ENCODE measurements at regions not wholly inside any gene's neighbourhood (a gene's known extent, or its start where the extent isn't known, plus 50 kb on each side); places are given as distances from the start of the nearest gene placed in this dataset.

DNA sequence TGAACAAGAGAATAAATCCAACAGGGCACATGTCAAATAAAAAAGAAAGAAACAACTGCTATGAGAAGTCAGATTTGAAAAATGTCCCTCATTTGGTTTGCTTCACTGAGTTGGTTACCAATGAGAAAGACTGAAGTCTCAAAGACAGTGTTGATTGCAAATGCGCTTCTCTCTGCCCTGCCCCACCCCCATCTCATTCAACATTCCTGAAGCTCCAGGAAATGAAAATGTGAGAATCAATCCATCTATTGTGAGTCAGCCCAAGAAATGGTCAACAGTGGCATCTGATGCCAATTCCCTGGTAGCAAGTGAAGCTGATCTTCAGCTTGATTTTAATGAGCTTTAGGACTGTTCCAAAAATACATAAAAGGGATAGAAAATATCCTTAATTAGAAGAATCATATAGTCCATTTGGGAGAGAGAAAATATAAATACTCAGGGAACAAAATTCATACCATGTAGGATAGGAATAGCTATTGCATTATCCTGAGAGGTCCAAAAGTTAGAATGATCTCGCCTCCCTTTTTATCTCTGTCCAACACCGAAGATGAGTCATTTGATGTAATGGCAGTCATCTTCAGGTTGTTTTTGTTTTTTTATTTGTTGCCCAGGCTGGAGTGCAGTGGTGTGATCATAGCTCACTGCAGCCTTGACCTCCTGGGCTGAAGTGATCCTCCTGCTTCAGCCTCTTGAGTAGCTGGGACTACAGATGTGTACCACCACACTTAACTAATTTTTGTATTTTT is 200.3 kb upstream of the UMPS start:
- H3K27me3 Mint-ChIP-seq (ENCODE audit: insufficient read depth, unreplicated experiment), result peaks cover 74% of the 10 kb centered on the region
- no peaks in the 10 kb centered on the region for H3K4me1 Mint-ChIP-seq (ENCODE audit: insufficient read depth, unreplicated experiment)
- no peaks in the 10 kb centered on the region for H3K36me3 Mint-ChIP-seq (ENCODE audit: insufficient read depth, unreplicated experiment)
- no peaks in the 10 kb centered on the region for H3K9me3 Mint-ChIP-seq (ENCODE audit: unreplicated experiment)
- no TSS peak for BruUV-seq (replicated peaks)
- ChIA-PET POLR2A (no interaction called here), CTCF (interaction anchor here (0.6 to 1.0 kb wide), 3 partner anchors 29 to 180 kb away, joined by 3 to 4 read pairs (median 3); no protein-coding TSS in a partner anchor)
- no peak overlapping the region for H3K4me3 Mint-ChIP-seq (ENCODE audit: unreplicated experiment)
- DNase-seq (ENCODE audit: unreplicated experiment), result no peak
- no peak overlapping the region for H3K27ac Mint-ChIP-seq (ENCODE audit: low read depth, unreplicated experiment)
- intact Hi-C loops (cut with micrococcal nuclease), result no loop called here
- TF ChIP-seq, protein P1, sequence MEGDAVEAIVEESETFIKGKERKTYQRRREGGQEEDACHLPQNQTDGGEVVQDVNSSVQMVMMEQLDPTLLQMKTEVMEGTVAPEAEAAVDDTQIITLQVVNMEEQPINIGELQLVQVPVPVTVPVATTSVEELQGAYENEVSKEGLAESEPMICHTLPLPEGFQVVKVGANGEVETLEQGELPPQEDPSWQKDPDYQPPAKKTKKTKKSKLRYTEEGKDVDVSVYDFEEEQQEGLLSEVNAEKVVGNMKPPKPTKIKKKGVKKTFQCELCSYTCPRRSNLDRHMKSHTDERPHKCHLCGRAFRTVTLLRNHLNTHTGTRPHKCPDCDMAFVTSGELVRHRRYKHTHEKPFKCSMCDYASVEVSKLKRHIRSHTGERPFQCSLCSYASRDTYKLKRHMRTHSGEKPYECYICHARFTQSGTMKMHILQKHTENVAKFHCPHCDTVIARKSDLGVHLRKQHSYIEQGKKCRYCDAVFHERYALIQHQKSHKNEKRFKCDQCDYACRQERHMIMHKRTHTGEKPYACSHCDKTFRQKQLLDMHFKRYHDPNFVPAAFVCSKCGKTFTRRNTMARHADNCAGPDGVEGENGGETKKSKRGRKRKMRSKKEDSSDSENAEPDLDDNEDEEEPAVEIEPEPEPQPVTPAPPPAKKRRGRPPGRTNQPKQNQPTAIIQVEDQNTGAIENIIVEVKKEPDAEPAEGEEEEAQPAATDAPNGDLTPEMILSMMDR (IDR thresholded peaks at IDR 0.05; ENCODE audit: unreplicated experiment), result no peak

DNA sequence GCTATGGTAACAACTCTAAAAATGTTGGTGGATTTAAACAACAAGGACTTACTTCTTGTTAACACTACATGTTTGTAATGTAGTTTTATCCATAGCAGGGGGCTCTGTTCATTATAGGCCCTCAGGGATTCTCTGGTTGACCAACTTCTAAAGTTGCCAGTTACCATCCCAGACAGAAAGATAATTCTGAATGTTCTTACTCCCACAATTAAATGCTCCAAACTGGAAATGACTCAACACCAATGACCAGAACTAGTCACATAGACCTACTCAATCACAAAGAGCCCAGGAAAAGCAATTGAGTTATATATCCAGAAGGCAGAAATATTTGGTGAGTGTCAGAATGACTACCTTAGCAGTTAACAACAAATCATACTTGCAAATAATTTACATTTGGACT is 199.3 kb upstream of the UMPS start:
- TF ChIP-seq, protein P1 (IDR thresholded peaks at IDR 0.05; ENCODE audit: unreplicated experiment), result no peak
- BruUV-seq (replicated peaks), result no TSS peak
- H3K4me1 Mint-ChIP-seq (ENCODE audit: insufficient read depth, unreplicated experiment), result no peaks in the 10 kb centered on the region
- no peak for DNase-seq (ENCODE audit: unreplicated experiment)
- intact Hi-C loops (cut with micrococcal nuclease), result no loop called here
- no peak overlapping the region for H3K27ac Mint-ChIP-seq (ENCODE audit: low read depth, unreplicated experiment)
- H3K4me3 Mint-ChIP-seq (ENCODE audit: unreplicated experiment), result no peak overlapping the region
- no peaks in the 10 kb centered on the region for H3K36me3 Mint-ChIP-seq (ENCODE audit: insufficient read depth, unreplicated experiment)
- peaks cover 76% of the 10 kb centered on the region for H3K27me3 Mint-ChIP-seq (ENCODE audit: insufficient read depth, unreplicated experiment)
- ChIA-PET CTCF (no interaction called here), POLR2A (no interaction called here)
- H3K9me3 Mint-ChIP-seq (ENCODE audit: unreplicated experiment), result no peaks in the 10 kb centered on the region

DNA sequence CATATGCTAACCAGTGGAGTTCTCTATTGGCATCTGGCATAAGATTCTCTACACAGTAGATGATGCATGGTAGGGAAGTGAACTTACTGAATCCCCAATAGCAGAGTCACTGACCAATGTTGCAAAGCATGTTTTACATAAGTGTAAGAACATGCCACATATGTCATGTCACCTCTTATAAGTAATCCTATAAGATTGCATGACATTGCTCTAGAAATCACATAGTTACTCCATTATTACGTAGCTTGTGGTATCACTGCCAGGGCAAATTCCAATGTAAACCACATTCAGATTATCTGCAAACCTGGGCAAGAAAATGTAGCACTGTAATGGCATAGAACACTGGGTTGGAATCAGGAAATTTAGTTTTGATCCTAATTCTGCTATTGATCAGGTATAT is 198.2 kb upstream of the UMPS start:
- CTCF ChIA-PET, result interaction anchor here (1.6 to 1.8 kb wide), 3 partner anchors 18 to 40 kb away, joined by 4 to 6 read pairs (median 5); no protein-coding TSS in a partner anchor

DNA sequence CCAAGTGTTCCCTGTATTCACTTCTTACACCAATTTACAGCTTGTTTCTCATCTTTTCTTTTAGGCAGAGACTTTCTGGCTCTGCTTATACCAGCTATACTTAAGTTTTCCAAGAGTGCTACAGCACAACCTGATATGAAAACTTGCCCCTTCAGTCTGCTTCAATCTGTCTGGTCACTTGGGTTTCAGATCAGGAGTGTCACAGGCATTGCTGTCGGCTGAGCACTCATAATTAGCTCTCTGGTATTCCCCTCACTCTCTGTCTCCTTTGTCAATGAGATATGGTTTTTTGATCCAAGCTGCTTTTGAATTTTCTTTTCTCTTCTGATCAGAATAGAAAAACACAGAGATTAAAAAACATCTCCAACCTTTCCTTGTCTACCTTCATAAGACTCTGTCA is 194.9 kb upstream of the UMPS start:
- no peak overlapping the region for H3K27ac Mint-ChIP-seq (ENCODE audit: low read depth, unreplicated experiment)
- DNase-seq (ENCODE audit: unreplicated experiment), result no peak
- no TSS peak for BruUV-seq (replicated peaks)
- no peaks in the 10 kb centered on the region for H3K4me1 Mint-ChIP-seq (ENCODE audit: insufficient read depth, unreplicated experiment)
- H3K4me3 Mint-ChIP-seq (ENCODE audit: unreplicated experiment), result no peak overlapping the region
- intact Hi-C loops (cut with micrococcal nuclease), result no loop called here
- H3K9me3 Mint-ChIP-seq (ENCODE audit: unreplicated experiment), result no peaks in the 10 kb centered on the region
- TF ChIP-seq, protein P1 (IDR thresholded peaks at IDR 0.05; ENCODE audit: unreplicated experiment), result no peak
- no peaks in the 10 kb centered on the region for H3K36me3 Mint-ChIP-seq (ENCODE audit: insufficient read depth, unreplicated experiment)
- H3K27me3 Mint-ChIP-seq (ENCODE audit: insufficient read depth, unreplicated experiment), result peaks cover 48% of the 10 kb centered on the region
- ChIA-PET POLR2A (no interaction called here), CTCF (interaction anchor here (0.5 to 1.4 kb wide), 5 partner anchors 13 to 151 kb away, joined by 3 to 8 read pairs (median 4); no protein-coding TSS in a partner anchor)

More for the DNA sequence above, 198.2 kb upstream of the UMPS start:
- Mint-ChIP-seq H3K27me3 (ENCODE audit: insufficient read depth, unreplicated experiment) (peaks cover 79% of the 10 kb centered on the region), H3K4me3 (ENCODE audit: unreplicated experiment) (no peak overlapping the region), H3K4me1 (ENCODE audit: insufficient read depth, unreplicated experiment) (no peaks in the 10 kb centered on the region), H3K9me3 (ENCODE audit: unreplicated experiment) (no peaks in the 10 kb centered on the region), H3K36me3 (ENCODE audit: insufficient read depth, unreplicated experiment) (no peaks in the 10 kb centered on the region), H3K27ac (ENCODE audit: low read depth, unreplicated experiment) (no peak overlapping the region)
- no TSS peak for BruUV-seq (replicated peaks)
- POLR2A ChIA-PET, result no interaction called here
- DNase-seq (ENCODE audit: unreplicated experiment), result no peak
- intact Hi-C loops (cut with micrococcal nuclease), result no loop called here
- TF ChIP-seq, protein P1 (IDR thresholded peaks at IDR 0.05; ENCODE audit: unreplicated experiment), result no peak

All from MCF 10A (cell line).